ENCODE measurements at regions not wholly inside any gene's neighbourhood (a gene's known extent, or its start where the extent isn't known, plus 50 kb on each side); places are given as distances from the start of the nearest gene placed in this dataset.

DNA sequence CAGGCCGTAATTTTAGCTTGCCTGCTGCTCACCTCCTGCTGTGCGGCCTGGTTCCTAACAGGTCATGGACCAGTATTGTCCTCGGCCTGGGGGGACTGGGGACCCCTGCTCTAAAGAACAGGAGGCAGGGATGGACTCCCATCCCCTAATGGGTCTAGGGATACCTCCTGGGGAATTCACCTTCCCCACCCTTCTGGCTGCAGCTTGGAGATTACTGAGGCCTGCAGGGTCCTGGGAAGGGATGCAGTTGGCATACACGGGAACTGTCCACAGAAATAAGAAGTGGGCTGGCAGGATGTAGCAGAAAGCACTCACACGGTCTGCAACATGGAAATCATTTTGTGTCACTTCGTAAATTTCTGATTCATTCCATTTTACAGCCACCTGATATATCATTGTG lies 123.0 kb downstream of the C16orf95 start:
- Histone ChIP-seq H3K27ac (no peak overlapping the region), H3K9me3 (ENCODE audit: control insufficient read depth, low read length) (no peaks in the 10 kb centered on the region), H3K27me3 (ENCODE audit: control insufficient read depth, insufficient read depth, low read length) (no peaks in the 10 kb centered on the region), H3K4me3 (ENCODE audit: low read depth, low read length) (no peak overlapping the region), H3K4me2 (ENCODE audit: low read length) (no peak overlapping the region), H3K4me1 (no peaks in the 10 kb centered on the region), H2AFZ (no peak overlapping the region), H3K36me3 (ENCODE audit: control insufficient read depth, insufficient read depth, low read length) (no peaks in the 10 kb centered on the region), H3K9ac (no peak overlapping the region), H3K79me2 (no peaks in the 10 kb centered on the region)
- no peak for TF ChIP-seq CTCF (IDR thresholded peaks at IDR 0.05)

DNA sequence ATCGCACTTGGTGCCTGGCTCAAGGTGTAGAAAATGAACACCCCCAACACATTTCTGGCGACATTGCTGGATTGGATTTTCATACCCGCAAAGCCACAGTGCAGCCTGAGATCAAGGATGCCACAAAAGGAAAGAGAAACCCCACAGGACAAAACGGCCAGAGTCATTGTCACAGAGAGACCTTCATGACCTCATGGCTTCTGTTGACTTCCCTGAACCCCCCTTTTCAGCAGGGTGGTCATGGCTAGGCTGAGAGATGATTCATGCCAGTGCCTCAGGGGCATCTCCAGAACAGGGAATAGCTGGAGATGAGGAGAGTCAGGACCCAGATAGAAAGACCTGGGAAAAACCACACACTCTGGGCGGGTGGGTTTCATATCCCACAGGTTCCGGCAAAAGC lies 122.0 kb downstream of the C16orf95 start:
- no peak overlapping the region for H3K27ac ChIP-seq
- H3K27me3 ChIP-seq (ENCODE audit: control insufficient read depth, insufficient read depth, low read length), result no peaks in the 10 kb centered on the region
- H3K4me3 ChIP-seq (ENCODE audit: low read depth, low read length), result no peak overlapping the region
- no peak overlapping the region for H3K4me2 ChIP-seq (ENCODE audit: low read length)
- H3K36me3 ChIP-seq (ENCODE audit: control insufficient read depth, insufficient read depth, low read length), result no peaks in the 10 kb centered on the region
- no peaks in the 10 kb centered on the region for H3K4me1 ChIP-seq
- H3K79me2 ChIP-seq, result no peaks in the 10 kb centered on the region
- TF ChIP-seq CTCF (IDR thresholded peaks at IDR 0.05), result no peak
- H2AFZ ChIP-seq, result no peak overlapping the region
- no peak overlapping the region for H3K9ac ChIP-seq
- no peaks in the 10 kb centered on the region for H3K9me3 ChIP-seq (ENCODE audit: control insufficient read depth, low read length)

- Histone ChIP-seq H2AFZ (no peak overlapping the region), H3K27ac (no peak overlapping the region), H3K4me1 (no peaks in the 10 kb centered on the region), H3K79me2 (no peaks in the 10 kb centered on the region), H3K9ac (no peak overlapping the region), H3K4me3 (ENCODE audit: low read depth, low read length) (no peak overlapping the region), H3K36me3 (ENCODE audit: control insufficient read depth, insufficient read depth, low read length) (no peaks in the 10 kb centered on the region), H3K9me3 (ENCODE audit: control insufficient read depth, low read length) (no peaks in the 10 kb centered on the region), H3K4me2 (ENCODE audit: low read length) (no peak overlapping the region), H3K27me3 (ENCODE audit: control insufficient read depth, insufficient read depth, low read length) (no peaks in the 10 kb centered on the region)
- TF ChIP-seq CTCF (IDR thresholded peaks at IDR 0.05), result no peak
These were observed 121.0 kb downstream of the C16orf95 start for GRCh38 chr16:87196231-87196630.

- Histone ChIP-seq H3K4me3 (ENCODE audit: low read depth, low read length) (no peak overlapping the region), H3K4me2 (ENCODE audit: low read length) (no peak overlapping the region)
These were observed 120.5 kb downstream of the C16orf95 start for GRCh38 chr16:87196661-87197060.

More at GRCh38 chr16:87196661-87197060, 120.5 kb downstream of the C16orf95 start:
- Histone ChIP-seq H3K27ac (no peak overlapping the region), H3K9me3 (ENCODE audit: control insufficient read depth, low read length) (no peaks in the 10 kb centered on the region), H3K27me3 (ENCODE audit: control insufficient read depth, insufficient read depth, low read length) (no peaks in the 10 kb centered on the region), H3K9ac (no peak overlapping the region), H2AFZ (no peak overlapping the region), H3K4me1 (no peaks in the 10 kb centered on the region), H3K36me3 (ENCODE audit: control insufficient read depth, insufficient read depth, low read length) (no peaks in the 10 kb centered on the region), H3K79me2 (no peaks in the 10 kb centered on the region)
- no peak for TF ChIP-seq CTCF (IDR thresholded peaks at IDR 0.05)
